ENCODE measurements at regions not wholly inside any gene's neighbourhood (a gene's known extent, or its start where the extent isn't known, plus 50 kb on each side); places are given as distances from the start of the nearest gene placed in this dataset.
"Not testable (repeated sequence)": the region's sequence is repeated elsewhere in the genome, so short reads cannot be mapped to it uniquely, and the experiment has no call there.

DNA sequence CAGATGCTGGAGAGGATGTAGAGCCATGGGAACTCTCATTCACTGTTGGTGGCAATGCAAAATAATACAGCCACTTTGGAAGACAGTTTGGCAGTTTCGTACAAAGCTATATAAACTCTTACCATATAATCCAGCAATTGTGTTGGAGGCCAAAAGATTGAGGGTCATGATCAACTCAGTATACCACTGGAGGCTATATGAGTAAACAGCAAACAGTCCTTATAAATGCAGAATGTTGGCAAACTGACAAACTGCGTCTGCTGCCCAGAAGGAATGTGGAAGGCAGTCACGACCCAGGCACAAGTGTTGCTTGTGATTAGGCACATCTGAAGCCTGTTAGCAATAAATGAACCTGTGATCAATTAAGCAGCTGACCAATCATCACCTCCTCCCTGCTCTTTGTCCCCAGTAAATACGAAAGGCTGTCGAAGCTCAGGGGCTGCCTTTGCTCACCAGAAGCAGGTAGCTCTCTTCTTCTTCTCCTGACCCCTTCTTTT lies 98.1 kb upstream of the SPOPL start:
- DNase-seq: no peak

DNA sequence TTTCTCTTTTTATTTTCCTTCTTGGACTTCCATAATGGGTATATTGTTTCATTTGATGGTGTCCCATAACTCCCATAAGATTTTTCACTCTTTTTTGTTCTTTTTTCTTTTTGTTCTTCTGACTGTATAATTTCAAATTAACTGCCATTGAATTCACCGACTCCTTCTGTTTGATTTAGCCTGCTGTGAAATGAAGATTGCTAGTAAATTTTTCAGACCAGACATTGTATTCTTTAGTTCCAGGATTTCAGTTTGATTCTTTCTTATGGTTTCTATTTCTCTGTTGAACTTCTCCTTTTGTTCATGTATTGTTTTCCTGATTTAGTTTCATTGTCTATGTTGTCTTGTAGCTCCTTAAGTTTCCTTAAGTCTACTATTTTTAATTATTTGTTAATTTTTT lies 87.6 kb upstream of the SPOPL start:
- no peak for DNase-seq

DNA sequence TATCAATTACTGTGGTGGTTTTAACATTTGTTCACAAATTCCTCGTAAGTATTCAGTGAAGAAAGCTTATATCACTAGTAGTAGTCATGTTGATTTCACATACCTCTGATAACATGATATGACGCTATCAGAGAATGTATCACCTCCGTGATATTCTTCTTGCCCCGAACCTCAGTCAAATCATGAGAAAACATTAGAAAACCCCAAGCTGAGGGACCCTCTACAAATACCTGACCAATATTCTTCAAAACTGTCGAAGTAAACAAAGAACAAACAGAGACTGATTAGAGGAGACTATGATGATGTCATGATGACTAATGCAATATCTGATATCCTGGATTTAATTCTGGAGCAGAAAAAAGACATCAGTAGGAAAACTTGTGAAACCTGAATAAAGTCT lies 85.6 kb upstream of the SPOPL start:
- DNase-seq: no peak

- no peak for DNase-seq
These were observed 83.1 kb upstream of the SPOPL start for GRCh38 chr2:138418453-138418852.

DNA sequence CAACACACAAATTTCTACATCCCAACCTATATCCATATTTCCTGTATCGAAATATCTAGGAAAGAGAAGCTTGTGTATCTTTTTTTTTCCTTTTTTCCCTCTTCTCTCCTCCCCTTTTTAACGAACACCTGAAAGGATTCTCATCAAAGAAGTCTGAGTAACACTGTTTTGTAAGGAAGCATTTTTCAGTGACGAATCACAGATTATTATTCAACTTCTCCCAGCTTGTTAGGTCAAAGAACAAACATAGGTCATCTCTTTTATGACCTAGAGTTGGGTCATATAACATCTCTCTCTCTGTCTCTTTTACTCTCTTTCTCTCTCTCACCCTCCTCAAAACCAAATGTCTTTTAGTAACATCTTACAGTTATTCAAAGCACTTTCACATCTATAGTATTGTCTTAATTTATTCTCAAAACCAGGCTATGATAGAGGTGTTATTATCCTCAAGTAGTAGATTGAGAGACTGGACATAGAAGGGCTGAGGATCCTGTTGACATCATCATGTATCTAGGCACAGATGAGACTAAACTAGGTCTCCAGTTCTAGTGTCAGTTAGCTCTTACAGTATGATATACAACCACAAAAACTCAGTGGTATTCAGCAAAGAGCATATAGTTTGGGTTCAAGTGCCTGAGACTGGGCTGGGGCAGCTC lies 80.1 kb upstream of the SPOPL start:
- no peak for DNase-seq

DNA sequence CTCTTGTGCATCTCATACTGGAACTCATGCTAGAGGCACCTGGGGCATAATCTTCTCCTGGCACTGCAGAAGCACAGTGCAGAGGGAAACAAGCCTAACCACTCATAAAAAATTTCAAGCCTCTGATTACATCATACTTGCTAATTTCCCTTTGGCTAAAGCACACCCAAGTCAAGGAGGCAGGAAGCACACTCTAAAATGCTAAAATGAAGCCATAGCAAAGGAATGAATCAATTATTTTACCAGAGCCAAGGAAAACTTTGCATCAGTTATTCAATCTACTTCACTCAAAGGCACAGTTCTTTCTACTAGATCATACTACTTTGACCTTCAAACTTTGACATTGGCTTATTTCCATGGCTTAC lies 79.6 kb upstream of the SPOPL start:
- DNase-seq: no peak

- no peak for DNase-seq
These were observed 78.4 kb upstream of the SPOPL start for GRCh38 chr2:138423198-138423597.

DNA sequence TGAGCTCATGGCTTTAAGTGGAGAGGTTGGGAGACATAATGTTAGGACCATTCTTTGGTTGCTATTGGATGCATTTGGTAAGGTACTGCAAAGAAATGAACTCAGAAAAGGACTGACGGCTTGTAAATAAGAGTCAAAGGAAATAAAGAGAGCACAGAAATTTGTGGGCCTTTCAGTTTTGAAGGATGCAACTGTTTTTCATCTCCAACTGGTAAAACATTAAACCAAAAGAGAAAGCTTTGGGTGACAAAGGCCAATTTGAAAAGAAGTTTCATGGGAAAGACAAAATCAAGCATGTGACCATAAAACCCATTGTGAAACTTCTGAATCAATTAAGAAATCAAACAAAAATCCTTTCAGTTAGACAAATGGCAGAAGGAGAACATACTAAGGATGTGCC lies 77.8 kb upstream of the SPOPL start:
- DNase-seq: no peak

GRCh38 chr2:138424436-138425140 lies 77.0 kb upstream of the SPOPL start:
- no peak for DNase-seq

GRCh38 chr2:138426116-138426515 lies 75.5 kb upstream of the SPOPL start:
- DNase-seq: not testable (repeated sequence)

DNA sequence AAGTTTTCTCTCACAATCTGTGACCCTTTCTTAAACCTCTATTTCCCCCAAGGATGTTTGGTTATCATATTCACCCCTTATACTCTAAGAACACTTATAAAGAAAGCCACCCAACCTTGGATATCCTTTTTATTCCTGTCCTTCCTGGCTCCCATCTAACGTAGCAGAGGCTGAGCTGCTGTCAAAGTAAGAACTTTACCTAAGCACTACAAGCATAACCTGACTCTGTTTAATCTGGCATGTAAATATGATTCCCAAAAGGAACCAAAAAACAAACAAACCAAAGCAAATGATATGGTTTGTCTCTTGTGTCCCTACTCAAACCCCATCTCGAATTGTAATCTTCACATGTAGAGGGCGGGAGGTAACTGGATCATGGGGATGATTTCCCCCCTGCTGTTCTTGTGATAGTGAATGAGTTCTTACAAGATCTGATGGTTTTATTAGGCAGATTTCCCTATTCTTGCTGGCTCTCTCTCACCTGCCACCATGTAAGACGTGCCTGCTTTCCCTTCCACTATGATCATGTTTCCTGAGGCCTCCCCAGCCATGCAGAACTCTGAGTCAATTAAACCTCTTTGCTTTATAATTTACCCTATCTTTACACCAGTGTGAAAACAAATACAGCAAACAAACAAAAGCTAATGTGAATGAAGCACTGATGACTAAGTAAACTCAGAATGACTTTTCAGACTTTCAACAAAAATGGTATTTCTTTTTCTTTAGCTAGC lies 72.7 kb upstream of the SPOPL start:
- DNase-seq: no peak

GRCh38 chr2:138430181-138430580 lies 71.4 kb upstream of the SPOPL start:
- DNase-seq: no peak

- DNase-seq: no peak
These were observed 68.6 kb upstream of the SPOPL start for GRCh38 chr2:138432971-138433370.

GRCh38 chr2:138433995-138434951 lies 67.3 kb upstream of the SPOPL start:
- no peak for DNase-seq

GRCh38 chr2:138435701-138436100 lies 65.9 kb upstream of the SPOPL start:
- no peak for DNase-seq

DNA sequence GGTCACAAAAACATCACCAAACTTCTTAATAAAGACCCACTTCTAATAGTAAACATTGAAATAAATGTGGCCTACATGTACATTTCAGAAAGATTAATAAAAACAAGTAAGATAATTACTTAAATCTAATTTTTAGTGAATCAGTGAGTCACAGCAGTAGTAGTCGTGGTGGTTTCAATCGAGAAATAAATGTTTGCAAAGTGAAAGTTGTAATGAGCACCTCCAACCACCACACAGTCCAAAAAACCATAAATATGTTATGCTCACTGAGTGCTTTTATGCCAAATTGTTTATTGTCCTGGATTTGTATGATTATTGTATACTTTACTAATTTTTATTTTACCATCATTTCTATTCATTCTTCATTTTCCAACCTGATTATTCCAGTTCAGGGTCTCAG lies 61.8 kb upstream of the SPOPL start:
- DNase-seq: no peak

DNA sequence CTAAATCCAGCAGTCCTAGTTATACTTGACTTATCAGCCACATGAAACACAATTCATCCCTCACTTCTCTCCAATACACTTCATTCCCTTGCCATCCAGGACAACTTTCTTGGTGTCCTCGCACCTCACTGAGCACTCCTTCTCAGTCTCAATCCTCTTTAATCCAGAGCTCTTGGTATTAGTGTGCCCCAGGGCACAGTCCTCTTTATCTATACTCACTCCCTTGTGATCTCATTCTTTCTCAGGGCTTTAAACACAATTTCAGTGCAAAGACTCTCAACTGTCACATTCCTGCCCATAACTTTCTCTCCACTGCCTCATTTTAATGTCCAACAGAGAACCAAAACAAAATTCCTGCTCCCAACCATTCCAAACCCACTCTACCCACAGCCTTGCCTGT lies 60.8 kb upstream of the SPOPL start:
- DNase-seq: no peak

GRCh38 chr2:138441916-138442315 lies 59.7 kb upstream of the SPOPL start:
- DNase-seq: no peak

DNA sequence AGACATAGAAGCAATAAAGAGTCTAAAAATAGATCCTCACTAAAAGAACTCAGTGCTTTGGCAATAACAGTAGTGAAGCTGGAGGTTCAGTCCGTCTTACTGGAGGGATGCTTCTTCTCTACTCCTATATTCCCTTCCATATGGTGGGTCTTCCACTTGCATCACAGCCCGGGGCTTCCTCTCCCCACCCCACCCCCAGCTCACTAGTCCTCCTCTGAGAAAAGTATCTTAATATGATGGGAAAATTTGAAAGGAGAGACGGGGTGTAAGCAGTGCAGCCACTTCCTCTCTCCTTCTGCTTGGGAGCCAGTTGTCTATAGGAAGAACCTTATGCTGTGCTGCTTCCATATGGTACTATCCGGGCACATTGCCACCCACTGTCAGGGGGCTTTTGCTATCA lies 57.2 kb upstream of the SPOPL start:
- DNase-seq: no peak

DNA sequence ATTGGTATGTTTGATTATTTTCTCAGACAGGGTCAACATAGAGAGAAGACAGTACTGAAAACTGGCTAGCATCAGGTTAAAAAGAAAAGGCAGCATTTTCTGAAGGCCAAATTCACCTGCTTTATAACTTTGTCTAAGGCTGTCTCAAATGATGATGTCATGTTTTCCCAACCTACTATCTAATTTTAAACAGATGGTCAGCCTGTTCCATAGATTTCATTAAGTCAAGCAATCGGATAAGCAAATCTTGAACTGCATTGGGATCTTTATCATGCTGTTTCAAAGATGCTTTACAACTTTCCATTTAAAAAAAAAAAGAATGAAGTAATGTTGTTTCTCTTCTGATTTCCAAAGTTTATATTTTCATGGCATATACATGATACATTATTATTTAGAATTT lies 56.3 kb upstream of the SPOPL start:
- no peak for DNase-seq

DNA sequence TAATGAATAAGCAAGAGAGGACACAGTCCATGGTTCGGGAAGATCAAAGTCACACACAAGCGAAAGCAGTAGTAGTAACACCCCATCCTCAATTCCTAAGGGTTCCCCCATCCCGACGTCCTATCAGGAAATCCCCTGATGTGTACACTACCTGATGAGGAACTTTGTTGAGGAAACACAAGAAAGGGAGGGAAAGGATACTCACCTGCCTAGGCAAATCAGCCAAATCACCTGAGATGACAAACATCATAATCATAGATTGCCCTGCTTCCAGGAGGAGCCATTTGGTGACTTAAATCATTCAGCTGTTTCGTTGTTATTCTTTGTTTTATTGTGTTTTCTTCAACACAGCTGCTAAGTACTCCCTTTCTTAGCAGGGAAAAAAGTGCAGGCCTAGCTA lies 55.5 kb upstream of the SPOPL start:
- DNase-seq: no peak

GRCh38 chr2:138447889-138448570 lies 53.5 kb upstream of the SPOPL start:
- DNase-seq: no peak

Data from NCI-H748 treated with DMSO at 0.1 percent for 48 hours (cell line).